IPS-18c (cell line): ENCODE measurements at regions not wholly inside any gene's neighbourhood (a gene's known extent, or its start where the extent isn't known, plus 50 kb on each side); places are given as distances from the start of the nearest gene placed in this dataset.
"Not testable (repeated sequence)": the region's sequence is repeated elsewhere in the genome, so short reads cannot be mapped to it uniquely, and the experiment has no call there.

Experiments
- H3K4me3 ChIP-seq: 2 replicates; pipeline ENCODE4 v1.7.0; 2013; ENCODE audit warnings: low read depth, mild to moderate bottlenecking, low read length, moderate library complexity; ENCODE audit not compliant: insufficient read depth
- H3K9me3 ChIP-seq: one replicate; pipeline ENCODE4 v1.6.1; 2013; ENCODE audit warnings: mild to moderate bottlenecking, low read length, moderate library complexity; ENCODE audit not compliant: control insufficient read depth, insufficient read depth

DNA sequence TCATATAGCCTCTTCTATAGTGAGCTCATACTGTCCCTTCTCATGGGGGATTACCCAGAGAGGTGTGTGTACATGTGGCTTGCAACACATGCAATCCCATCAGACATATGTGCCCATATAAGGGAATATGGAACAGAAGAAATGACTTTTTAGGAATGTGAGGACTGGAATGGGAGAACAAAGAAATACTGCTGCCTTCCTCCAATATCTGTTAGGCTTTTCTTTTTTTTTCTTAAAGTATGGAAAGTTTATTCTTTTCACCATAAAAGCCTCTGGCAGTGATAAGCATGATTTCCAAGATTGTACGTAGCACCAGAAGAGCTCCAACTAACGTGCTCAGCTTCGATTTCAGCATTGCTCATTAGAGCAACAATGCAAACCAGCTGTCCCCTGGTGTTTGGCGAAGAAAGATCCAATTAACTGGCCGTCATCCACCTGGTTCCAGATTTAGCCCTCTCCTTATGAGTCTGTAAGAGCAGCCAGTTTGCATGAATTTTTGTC lies 113.6 kb downstream of the ADCYAP1 start:
- Histone ChIP-seq H3K4me3 (no peak overlapping the region), H3K9me3 (no peaks in the 10 kb centered on the region)

DNA sequence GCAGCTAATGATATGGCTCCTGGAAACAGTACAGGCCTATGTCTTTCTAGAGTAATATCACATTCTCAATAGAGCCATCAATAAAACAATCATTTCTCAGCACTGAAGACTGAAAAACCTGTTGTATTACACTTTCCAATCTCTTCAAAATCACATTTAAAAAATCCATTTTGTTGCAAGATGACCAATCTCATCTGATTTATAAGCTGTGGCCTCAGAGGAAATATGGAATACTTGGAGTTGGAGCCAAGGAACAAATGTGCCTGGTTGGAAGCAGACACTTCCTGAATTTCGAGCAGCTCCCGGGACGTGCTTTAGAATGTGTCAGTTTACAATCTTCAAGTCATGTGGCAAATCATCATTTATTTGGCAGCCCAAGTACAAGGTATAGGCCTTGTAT lies 114.5 kb downstream of the ADCYAP1 start:
- Histone ChIP-seq H3K9me3 (no peaks in the 10 kb centered on the region), H3K4me3 (no peak overlapping the region)

DNA sequence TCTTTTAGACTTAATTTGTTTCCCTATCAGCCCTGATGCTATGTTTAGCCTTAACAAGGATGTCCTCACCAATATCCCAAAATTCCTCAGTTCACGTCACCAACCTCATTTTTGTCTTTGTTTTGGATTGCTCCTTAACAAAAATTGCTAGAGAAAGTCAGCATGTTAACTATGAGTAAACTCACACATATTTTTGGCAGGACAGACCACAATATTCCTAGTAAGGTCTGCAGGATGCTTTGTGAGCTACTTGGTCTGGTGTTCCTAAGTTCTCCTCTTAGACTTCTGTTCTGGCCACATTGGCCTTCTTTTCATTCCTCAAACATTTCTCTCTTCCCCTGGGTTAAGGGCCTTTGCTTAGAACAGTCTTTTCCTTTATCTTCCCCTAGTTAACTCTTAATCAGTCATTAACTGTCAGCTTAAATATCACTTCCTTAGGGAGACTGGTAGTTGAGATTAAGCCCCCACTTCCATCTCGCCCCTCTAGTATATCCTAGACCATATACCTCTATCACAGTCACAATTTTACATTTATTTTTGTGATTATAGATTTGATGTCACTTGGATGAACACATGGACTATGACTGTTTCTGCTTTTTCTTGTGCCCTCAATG lies 116.2 kb downstream of the ADCYAP1 start:
- Histone ChIP-seq H3K4me3 (no peak overlapping the region), H3K9me3 (no peaks in the 10 kb centered on the region)

DNA sequence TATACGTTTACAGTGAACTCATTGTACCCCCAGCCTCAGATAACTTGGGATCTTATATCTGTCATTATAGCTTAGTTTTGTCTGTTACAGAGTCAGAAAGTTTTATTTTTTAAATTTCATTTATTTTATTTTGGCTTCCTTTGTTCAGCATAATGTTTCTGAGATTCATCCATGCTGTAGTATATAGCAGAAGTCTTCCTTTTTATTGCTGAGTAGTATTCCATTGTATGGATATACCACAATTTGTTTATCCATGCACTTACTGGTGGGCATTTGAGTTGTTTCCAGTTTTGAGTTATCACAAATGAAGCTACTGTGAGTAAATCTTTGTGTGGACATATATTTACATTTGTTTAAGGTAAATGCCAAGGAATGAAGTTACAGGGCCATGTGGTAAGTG lies 122.3 kb downstream of the ADCYAP1 start:
- Histone ChIP-seq H3K9me3 (no peaks in the 10 kb centered on the region), H3K4me3 (no peak overlapping the region)

DNA sequence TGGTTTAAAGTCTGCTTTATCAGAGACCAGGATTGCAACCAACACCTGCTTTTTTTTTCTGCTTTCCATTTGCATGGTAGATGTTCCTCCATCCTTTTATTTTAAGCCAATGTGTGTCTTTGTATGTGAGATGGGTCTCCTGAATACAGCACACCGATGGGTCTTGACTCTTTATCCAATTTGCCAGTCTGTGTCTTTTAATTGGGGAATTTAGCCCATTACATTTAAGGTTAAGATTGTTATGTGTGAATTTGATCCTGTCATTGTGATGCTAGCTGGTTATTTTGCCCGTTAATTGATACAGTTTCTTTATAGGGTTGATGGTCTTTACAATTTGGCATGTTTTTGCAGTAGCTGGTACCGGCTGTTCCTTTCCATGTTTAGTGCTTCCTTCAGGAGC lies 128.4 kb downstream of the ADCYAP1 start:
- not testable (repeated sequence) for H3K9me3 ChIP-seq, H3K4me3 ChIP-seq

DNA sequence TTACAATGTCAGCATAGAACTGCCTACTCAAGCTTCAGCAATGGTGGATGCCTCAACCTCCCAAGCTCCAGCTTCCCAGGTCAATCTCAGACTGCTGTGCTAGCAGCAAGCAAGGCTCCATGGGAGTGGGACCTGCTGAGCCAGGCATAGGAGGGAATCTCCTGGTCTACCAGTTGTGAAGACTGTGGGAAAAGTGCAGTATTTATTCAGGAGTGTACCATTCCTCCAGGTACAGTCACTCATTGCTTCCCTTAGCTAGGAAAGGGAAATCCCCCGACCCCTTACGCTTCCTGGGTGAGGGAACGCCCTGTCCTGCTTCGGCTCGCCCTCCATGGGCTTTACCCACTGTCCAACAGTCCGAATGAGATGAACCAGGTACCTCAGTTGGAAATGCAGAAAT lies 130.3 kb downstream of the ADCYAP1 start:
- Histone ChIP-seq H3K4me3 (no peak overlapping the region), H3K9me3 (peaks cover 5% of the 10 kb centered on the region)

DNA sequence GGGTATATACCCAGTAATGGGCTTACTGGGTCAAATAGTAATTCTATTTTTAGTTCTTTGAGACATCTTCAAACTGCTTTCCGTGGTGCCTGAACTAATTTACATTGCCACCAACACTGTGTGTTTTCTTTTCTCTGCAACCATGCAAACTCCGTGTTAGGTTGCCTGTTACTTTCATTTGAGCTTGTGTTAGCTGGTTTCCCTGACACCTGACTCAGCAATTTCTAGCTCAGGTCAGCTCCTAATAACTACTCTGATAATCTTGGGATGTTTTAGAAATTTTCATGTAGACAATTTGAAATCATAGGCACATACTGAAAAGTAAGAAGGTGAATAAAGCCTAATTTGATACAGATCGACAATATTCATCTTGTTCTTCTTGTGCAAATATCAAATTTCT lies 132.3 kb downstream of the ADCYAP1 start:
- peaks cover 5% of the 10 kb centered on the region for H3K9me3 ChIP-seq
- H3K4me3 ChIP-seq = no peak overlapping the region

DNA sequence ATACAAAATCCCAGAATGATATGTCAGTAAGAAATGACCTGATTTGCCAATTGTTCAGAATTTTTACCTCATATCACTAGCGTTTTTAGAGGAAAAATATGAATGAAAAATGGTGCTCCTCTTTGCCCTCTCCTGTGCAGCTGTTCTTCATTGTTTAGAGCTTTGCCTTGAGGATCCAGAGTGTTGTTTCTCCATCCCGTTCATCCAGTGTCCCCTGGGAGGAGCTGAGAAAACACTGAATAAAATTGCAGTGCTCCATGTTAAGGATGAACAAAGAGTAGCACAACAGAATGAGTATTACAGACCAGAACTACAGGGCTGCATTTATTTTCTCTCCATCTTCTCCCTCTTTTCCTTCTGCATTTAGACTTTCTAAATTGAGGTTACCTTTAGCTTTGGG lies 133.1 kb downstream of the ADCYAP1 start:
- H3K4me3 ChIP-seq = no peak overlapping the region
- H3K9me3 ChIP-seq = peaks cover 5% of the 10 kb centered on the region

DNA sequence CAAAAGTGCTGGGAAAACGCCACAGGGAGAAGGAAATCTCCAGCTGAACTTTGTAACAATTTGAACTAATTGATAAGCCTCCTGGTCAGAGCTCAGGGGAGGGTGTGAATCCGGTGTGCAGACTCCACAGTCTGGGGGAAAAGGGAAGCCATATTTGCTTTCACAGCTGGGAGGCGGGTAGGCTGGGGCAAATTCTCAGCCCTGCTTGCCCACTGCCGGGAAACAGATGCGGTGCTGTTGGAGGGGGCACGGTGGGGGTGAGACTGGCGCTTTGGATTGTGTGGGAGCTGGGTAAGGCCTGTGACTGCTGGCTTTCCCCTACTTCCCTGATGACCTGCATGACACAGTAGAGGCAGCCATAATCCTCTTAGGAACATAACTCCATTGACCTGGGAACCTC lies 134.8 kb downstream of the ADCYAP1 start:
- Histone ChIP-seq H3K4me3 (no peak overlapping the region), H3K9me3 (peaks cover 5% of the 10 kb centered on the region)

DNA sequence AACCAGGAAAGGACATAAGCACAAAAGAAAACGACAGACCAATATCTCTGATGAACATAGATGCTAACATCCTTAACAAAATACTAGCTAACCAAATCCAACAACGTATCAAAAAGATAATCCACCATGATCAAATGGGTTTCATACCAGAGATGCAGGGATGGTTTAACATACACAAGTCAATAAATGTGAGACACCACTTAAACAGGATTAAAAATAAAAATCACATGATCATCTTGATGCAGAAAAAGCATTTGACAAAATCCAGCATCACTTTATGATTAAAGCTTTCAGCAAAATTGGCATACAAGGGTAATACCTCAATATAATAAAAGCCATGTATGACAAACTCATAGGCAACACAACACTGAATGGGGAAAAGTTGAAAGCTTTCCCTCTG lies 138.4 kb downstream of the ADCYAP1 start:
- H3K9me3 ChIP-seq, H3K4me3 ChIP-seq: not testable (repeated sequence)

DNA sequence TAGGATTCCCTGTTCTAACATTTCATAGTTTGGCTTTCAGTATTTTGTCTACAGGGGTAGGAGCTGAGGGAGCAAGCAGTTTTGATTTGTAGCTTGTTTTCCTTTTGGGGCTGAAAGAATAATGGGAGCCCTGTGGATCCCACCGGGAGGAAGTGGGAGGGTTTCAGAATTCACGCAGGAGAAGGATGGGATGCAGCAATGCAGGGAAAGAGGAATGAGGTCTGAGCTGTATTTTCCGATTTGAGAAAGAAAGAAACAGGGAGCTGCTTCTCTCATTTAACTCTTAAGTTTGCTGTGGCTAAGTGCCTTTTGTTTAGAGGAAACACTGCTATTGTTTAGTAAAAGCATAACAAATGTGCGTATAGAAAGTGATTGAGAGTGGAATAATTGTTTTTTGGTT lies 141.0 kb downstream of the ADCYAP1 start:
- H3K4me3 ChIP-seq = no peak overlapping the region
- H3K9me3 ChIP-seq = no peaks in the 10 kb centered on the region

DNA sequence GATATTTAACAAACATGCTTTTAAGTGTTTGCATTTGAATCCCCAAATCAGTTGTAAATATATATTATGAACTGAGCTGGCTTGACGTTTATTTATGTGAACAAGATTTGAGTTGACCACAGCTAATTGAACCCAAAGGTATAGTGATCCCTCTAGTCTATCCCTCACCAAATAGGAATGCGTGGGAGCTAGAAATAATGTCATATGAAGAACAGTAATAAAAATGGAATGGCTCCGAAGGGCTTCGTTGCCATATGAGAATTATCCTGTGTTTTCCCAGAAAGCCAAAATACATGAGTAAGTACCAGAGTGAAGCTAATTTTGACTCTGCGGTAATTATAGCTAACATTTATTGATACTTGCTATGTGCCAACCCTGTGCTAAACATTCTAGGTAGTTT lies 142.7 kb downstream of the ADCYAP1 start:
- Histone ChIP-seq H3K9me3 (no peaks in the 10 kb centered on the region), H3K4me3 (no peak overlapping the region)

DNA sequence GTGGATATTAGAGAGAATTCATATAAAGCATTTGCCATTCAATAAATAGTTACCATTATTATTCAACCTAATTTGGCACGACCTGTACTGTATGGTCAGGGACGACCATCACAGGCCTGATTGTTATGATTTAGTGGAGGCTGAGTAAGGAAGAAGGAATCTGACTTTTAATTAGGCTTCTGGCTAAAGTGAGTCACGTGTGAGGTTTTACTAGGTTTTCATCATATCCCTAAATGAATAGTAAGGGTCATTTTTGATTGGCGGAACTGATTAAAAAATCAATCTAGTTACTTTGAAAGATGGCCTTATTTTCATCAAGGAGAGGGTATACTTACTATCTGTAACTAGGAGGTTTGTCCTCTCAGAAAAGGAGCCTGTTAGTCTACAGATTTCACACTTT lies 143.4 kb downstream of the ADCYAP1 start:
- Histone ChIP-seq H3K9me3 (no peaks in the 10 kb centered on the region), H3K4me3 (no peak overlapping the region)

DNA sequence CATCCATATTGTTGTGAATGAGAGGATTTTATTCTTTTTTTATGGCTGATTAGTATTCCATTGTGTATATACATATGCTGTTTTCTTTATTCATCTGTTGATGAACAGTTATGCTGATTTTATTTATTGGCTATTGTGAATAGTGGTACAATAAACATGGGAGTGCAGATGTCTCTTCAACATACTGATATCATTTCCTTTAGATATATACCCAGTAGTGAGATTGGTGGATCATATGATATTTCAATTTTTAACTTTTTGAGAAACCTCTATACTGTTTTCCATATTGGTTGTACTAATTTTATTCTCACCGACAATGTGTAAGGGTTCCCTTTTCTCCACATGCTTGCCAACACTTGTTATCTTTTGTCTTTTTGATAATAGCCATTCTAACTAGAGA lies 144.5 kb downstream of the ADCYAP1 start:
- H3K9me3 ChIP-seq = no peaks in the 10 kb centered on the region
- no peak overlapping the region for H3K4me3 ChIP-seq

DNA sequence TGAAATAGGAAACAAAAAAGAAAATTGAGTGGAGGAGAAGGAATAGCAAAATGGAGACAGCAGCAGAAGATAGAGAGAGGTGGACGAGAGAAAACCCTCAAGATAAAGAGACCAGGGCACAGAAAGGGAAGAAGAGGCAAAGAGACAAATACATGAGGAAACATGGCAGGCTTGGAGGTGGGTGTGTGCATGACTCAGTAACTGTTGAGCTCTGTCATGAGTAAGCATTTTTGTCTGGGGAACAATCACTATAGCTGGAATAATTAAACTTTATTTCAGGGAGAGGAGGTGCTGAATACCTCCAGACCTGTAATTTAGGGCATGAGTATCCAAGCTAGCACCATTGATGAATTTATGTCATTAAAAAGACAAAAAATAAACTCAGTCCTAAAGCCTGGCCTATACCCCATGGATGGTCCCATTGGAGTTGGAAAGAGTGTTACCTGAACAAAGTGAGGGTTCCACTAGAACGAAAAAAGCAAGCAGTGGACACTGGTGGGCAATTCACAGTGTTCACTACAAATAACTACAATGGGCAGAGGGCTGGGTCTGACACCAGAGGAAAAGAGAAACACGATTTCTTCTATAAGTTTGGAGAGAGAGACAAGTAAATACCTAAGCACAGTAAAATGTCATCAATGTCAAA lies 145.5 kb downstream of the ADCYAP1 start:
- H3K4me3 ChIP-seq = no peak overlapping the region
- no peaks in the 10 kb centered on the region for H3K9me3 ChIP-seq

DNA sequence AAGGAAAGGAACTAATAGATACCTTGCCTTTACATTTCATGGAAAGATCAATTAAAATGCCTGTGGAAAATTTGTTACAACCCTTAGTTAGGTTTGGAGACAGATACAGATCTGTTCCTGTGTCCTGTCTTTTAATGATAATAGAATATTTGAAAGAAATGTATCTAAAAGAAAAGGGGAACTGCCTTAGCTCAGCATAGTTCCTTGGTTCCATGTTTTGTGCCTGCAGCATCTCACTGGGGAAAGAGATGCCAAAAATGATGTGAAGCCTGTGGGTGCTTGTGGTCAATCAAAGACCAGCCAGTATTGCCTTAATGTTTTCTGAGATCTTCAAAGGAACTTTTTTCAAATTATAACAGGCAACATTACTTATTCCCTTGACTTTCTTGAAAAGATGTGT lies 147.6 kb downstream of the ADCYAP1 start:
- H3K9me3 ChIP-seq = no peaks in the 10 kb centered on the region
- no peak overlapping the region for H3K4me3 ChIP-seq

DNA sequence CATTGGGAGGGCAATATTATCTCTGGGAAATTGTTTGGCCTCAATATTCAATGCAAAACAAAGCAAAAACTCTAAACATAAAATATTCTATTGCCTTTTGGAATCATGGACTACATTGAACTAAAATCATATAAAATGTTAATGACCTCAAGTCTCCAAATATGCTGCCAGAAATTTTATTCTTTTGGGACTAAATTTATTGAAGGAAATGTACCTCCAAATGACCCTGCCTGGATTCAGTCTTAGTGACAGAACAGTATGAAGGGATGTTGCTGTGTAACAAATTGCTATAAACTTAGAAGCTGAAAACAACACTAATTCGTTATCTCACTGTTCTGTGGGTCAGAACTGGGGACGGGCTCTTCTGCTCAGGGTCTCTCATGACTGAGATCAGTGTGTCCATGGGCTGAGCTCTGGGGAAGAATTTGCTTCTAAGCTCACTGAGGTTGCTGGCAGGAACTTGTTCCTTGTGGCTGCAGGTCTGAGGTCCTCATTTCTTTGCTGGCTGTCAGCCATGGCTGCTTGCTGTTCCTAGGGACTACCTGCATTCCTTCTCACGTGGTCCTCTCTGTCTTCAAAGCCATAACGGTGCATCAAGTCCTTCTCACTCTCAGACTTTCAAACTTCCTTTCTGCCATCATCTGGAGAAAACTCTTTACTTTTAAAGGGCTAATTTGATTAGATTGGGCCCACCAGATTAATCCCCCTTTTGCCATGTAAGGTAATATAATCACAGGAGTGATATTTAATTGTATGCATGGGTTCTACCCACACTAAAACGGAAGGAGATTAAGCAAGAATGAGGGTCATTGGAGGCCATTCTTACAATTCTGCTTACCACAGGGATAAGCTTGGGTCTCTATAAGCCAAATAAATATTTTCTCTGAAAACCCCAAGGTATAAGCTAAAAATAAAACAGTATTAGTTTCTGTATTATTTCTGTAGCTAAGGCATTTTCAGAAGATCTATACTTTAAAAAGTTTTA lies 149.0 kb downstream of the ADCYAP1 start:
- Histone ChIP-seq H3K4me3 (no peak overlapping the region), H3K9me3 (no peaks in the 10 kb centered on the region)

DNA sequence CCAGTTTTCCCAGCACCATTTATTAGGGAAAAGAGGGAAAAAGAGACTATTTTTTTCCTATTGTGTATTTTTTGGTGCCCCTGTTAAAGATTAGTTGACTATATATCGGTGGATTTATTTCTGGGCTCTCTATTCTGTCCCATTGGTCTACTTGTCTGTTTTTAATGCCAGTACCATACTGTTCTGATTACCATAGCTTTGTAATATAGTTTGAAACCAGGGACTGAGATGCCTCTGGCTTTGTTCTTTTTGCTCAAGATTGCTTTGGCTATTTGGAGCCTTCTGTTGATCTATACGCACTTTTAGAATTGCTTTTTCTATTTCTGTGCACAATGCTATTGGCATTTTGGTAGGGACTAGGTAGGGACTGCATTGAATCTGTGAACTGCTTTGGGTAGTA lies 151.7 kb downstream of the ADCYAP1 start:
- no peaks in the 10 kb centered on the region for H3K9me3 ChIP-seq
- no peak overlapping the region for H3K4me3 ChIP-seq
